GM11168 (cell line): ENCODE measurements at regions not wholly inside any gene's neighbourhood (a gene's known extent, or its start where the extent isn't known, plus 50 kb on each side); places are given as distances from the start of the nearest gene placed in this dataset.

Experiments used
- in situ Hi-C: fragments of 300-500 bp; cut with MboI; formaldehyde crosslinking; loops from one replicate; pipeline ENCODE4 v1.12.0; 2022; ENCODE audit warnings: low sequenced_read_pairs; ENCODE audit not compliant: unreplicated experiment

- in situ Hi-C loops: loop anchor here (5.0 kb wide), 1 partner anchor 163 kb away; no protein-coding TSS in a partner anchor
Observed at GRCh38 chr3:72260588-72260910, 475.6 kb upstream of the PROK2 start.

- in situ Hi-C loops: loop anchor here (5.0 kb wide), 1 partner anchor 163 kb away; no protein-coding TSS in a partner anchor
Observed at GRCh38 chr3:72259755-72260587, 475.0 kb upstream of the PROK2 start.

- in situ Hi-C loops: no loop called here
Observed at GRCh38 chr3:72258361-72259141, 473.6 kb upstream of the PROK2 start.

- in situ Hi-C loops: no loop called here
Observed at GRCh38 chr3:72257738-72258137, 472.8 kb upstream of the PROK2 start.

- in situ Hi-C loops: no loop called here
Observed at GRCh38 chr3:72257203-72257602, 472.3 kb upstream of the PROK2 start.

- in situ Hi-C loops: no loop called here
Observed at GRCh38 chr3:72256716-72257115, 471.8 kb upstream of the PROK2 start.

GRCh38 chr3:72255791-72256559, 471.0 kb upstream of the PROK2 start:
- in situ Hi-C loops: no loop called here

- in situ Hi-C loops: no loop called here
Observed at GRCh38 chr3:72255191-72255590, 470.2 kb upstream of the PROK2 start.

GRCh38 chr3:72254483-72254882, 469.5 kb upstream of the PROK2 start:
- in situ Hi-C loops: no loop called here

- in situ Hi-C loops: no loop called here
Observed at GRCh38 chr3:72250725-72251124, 465.8 kb upstream of the PROK2 start.

GRCh38 chr3:72248869-72249268, 463.9 kb upstream of the PROK2 start:
- in situ Hi-C loops: no loop called here

GRCh38 chr3:72248389-72248761, 463.4 kb upstream of the PROK2 start:
- in situ Hi-C loops: no loop called here

- in situ Hi-C loops: no loop called here
Observed at GRCh38 chr3:72247645-72248388, 462.9 kb upstream of the PROK2 start.

GRCh38 chr3:72247126-72247525, 462.2 kb upstream of the PROK2 start:
- in situ Hi-C loops: no loop called here

GRCh38 chr3:72246685-72247084, 461.7 kb upstream of the PROK2 start:
- in situ Hi-C loops: no loop called here

- in situ Hi-C loops: no loop called here
Observed at GRCh38 chr3:72245183-72245811, 460.3 kb upstream of the PROK2 start.

GRCh38 chr3:72244396-72244795, 459.4 kb upstream of the PROK2 start:
- in situ Hi-C loops: no loop called here

- in situ Hi-C loops: no loop called here
Observed at GRCh38 chr3:72242326-72242725, 457.4 kb upstream of the PROK2 start.

GRCh38 chr3:72241525-72241924, 456.6 kb upstream of the PROK2 start:
- in situ Hi-C loops: no loop called here

- in situ Hi-C loops: no loop called here
Observed at GRCh38 chr3:72240531-72240930, 455.6 kb upstream of the PROK2 start.
